Panc1 (cell line): ENCODE measurements at regions not wholly inside any gene's neighbourhood (a gene's known extent, or its start where the extent isn't known, plus 50 kb on each side); places are given as distances from the start of the nearest gene placed in this dataset.

Source experiments
- ATAC-seq: fragments of 200-7000 bp; cut with Tn5 transposase; 2 replicates; pipeline ENCODE4 v1.9.1; 2020; ENCODE audit warnings: mild to moderate bottlenecking, moderate library complexity
- BruUV-seq: library from RNA; stranded (reverse); fragments of 400-500 nt; replicated peaks from 2 replicates; lab custom pipeline; 2021; lab: Mats Ljungman, UMichigan
- CTCF ChIA-PET: fragments of 300-600 bp; sonication (Branson Sonifier 250); formaldehyde crosslinking; loops from one replicate; lab custom pipeline; 2022; ENCODE audit warnings: antibody characterized with exemption; lab: Charles Lee
- POLR2A ChIA-PET: fragments of 300-600 bp; sonication (Branson Sonifier 250); formaldehyde crosslinking; loops from one replicate; lab custom pipeline; 2022; ENCODE audit warnings: antibody characterized with exemption; lab: Charles Lee
- DNase-seq: peaks from one replicate; pipeline ENCODE4 v3.0.0-alpha.2; 2010; ENCODE audit warnings: low read depth, low spot score
- H3K27ac ChIP-seq: 2 replicates; pipeline ENCODE4 v1.5.1; 2011; ENCODE audit warnings: mild to moderate bottlenecking, low read length, inconsistent platforms
- H3K27me3 ChIP-seq: fragments of 200-500 bp; sonication (Bioruptor generic); 2 replicates; pipeline ENCODE4 v1.6.0; 2014; ENCODE audit warnings: low read length, inconsistent platforms; ENCODE audit not compliant: control insufficient read depth, insufficient read depth
- H3K36me3 ChIP-seq: fragments of 200-500 bp; sonication (Bioruptor generic); 2 replicates; pipeline ENCODE4 v1.5.1; 2014; ENCODE audit warnings: inconsistent platforms, mild to moderate bottlenecking, low read length, moderate library complexity; ENCODE audit not compliant: control insufficient read depth, insufficient read depth
- H3K4me1 ChIP-seq: 2 replicates; pipeline ENCODE4 v1.5.1; 2011; ENCODE audit warnings: inconsistent platforms, mild to moderate bottlenecking, low read length, moderate library complexity; ENCODE audit not compliant: control insufficient read depth, insufficient read depth
- H3K4me3 ChIP-seq, 2 experiments: 2 replicates each; pipeline ENCODE4 v1.5.1; 2011 to 2012; ENCODE audit warnings: low read depth in 2 of 2, low read length in 2 of 2, mild to moderate bottlenecking in 2 of 2, inconsistent platforms in 1 of 2, moderate library complexity in 1 of 2
- H3K9me3 ChIP-seq: fragments of 200-500 bp; sonication (Bioruptor generic); 2 replicates; pipeline ENCODE4 v1.5.1; 2014; ENCODE audit warnings: low read depth, mild to moderate bottlenecking, inconsistent platforms, low read length, moderate library complexity; ENCODE audit not compliant: control insufficient read depth, insufficient read depth
- CTCF ChIP-seq: fragments of 450-650 bp; IDR thresholded peaks from 2 replicates; pipeline ENCODE4 v1.5.1; 2017; ENCODE audit warnings: mild to moderate bottlenecking
- POLR2AphosphoS5 ChIP-seq: IDR thresholded peaks from 2 replicates; pipeline ENCODE4 v1.6.1; 2012; ENCODE audit warnings: mild to moderate bottlenecking, low read depth, low read length, moderate library complexity
- REST ChIP-seq, 2 experiments: IDR thresholded peaks; 2 replicates each; pipeline ENCODE4 v1.6.1; 2011 to 2012; ENCODE audit warnings: low read depth in 2 of 2, control low read depth in 1 of 2, low read length in 1 of 2, mild to moderate bottlenecking in 1 of 2, moderate library complexity in 1 of 2; ENCODE audit not compliant: insufficient read depth in 1 of 2
- SIN3A ChIP-seq: IDR thresholded peaks from 2 replicates; pipeline ENCODE4 v1.6.1; 2012; ENCODE audit warnings: low read depth, mild to moderate bottlenecking, low read length, moderate library complexity, borderline replicate concordance; ENCODE audit not compliant: insufficient read depth
- TCF7L2 ChIP-seq: IDR thresholded peaks from 2 replicates; pipeline ENCODE4 v1.6.1; 2011; ENCODE audit warnings: mild to moderate bottlenecking, low read depth, low read length, inconsistent platforms
- in situ Hi-C: cut with HindIII; loops from 2 replicates; pipeline ENCODE4 v1.10.0; 2016; ENCODE audit warnings: low sequenced_read_pairs, low pct_unique_long_range_greater_than_20kb
- intact Hi-C: fragments of 100-400 bp; cut with micrococcal nuclease; formaldehyde crosslinking; loops from one replicate; pipeline ENCODE4 v1.10.0; 2022; ENCODE audit not compliant: unreplicated experiment

- DNase-seq (no peak), ATAC-seq (peak; percentile 38)
- intact Hi-C loops = no loop called here
- Histone ChIP-seq H3K27me3 (no peaks in the 10 kb centered on the region), H3K9me3 (peaks cover 3% of the 10 kb centered on the region; the same call in 1 of the 2 replicates), H3K36me3 (no peaks in the 10 kb centered on the region), H3K27ac (peak overlapping the region; percentile 65), H3K4me3 (peak overlapping the region; percentile 21 to 52), H3K4me1 (peaks cover 19% of the 10 kb centered on the region)
- CTCF ChIA-PET = interaction anchor here (0.6 kb wide), 1 partner anchor 122 kb away, joined by 3 read pairs; no protein-coding TSS in a partner anchor
- no TSS peak for BruUV-seq
- POLR2A ChIA-PET = no interaction called here
- TF ChIP-seq REST (IDR thresholded peaks at IDR 0.05; ENCODE audit: insufficient read depth in 1 of 2, low read depth in 2 of 2, low read length in 1 of 2) = no peak
- TF ChIP-seq CTCF = no peak
- TF ChIP-seq POLR2AphosphoS5 = no peak
- no peak for TF ChIP-seq TCF7L2
- TF ChIP-seq SIN3A = no peak
- in situ Hi-C loops = no loop called here
Observed at GRCh38 chr17:72354071-72354470, 233.3 kb downstream of the SOX9 start.

GRCh38 chr17:72357764-72358365 is 237.0 kb downstream of the SOX9 start:
- intact Hi-C loops = no loop called here
- TF ChIP-seq SIN3A (no peak), CTCF (no peak), REST (IDR thresholded peaks at IDR 0.05; ENCODE audit: insufficient read depth in 1 of 2, low read depth in 2 of 2, low read length in 1 of 2) (no peak), POLR2AphosphoS5 (no peak), TCF7L2 (no peak)
- no peak for DNase-seq

More at GRCh38 chr17:72357764-72358365, 237.0 kb downstream of the SOX9 start:
- Histone ChIP-seq H3K9me3 (peaks cover 3% of the 10 kb centered on the region; the same call in 1 of the 2 replicates), H3K27ac (no peak overlapping the region), H3K36me3 (no peaks in the 10 kb centered on the region), H3K4me1 (peaks cover 15% of the 10 kb centered on the region), H3K4me3 (no peak overlapping the region), H3K27me3 (no peaks in the 10 kb centered on the region)
- BruUV-seq = no TSS peak
- ChIA-PET POLR2A (no interaction called here), CTCF (no interaction called here)
- in situ Hi-C loops = no loop called here
- no peak for ATAC-seq
